ENCODE measurements at regions not wholly inside any gene's neighbourhood (a gene's known extent, or its start where the extent isn't known, plus 50 kb on each side); places are given as distances from the start of the nearest gene placed in this dataset.

GRCh38 chr4:130510661-130511060 lies 1414.7 kb downstream of the C4orf33 start:
- TF ChIP-seq EZH2 (IDR thresholded peaks at IDR 0.05; ENCODE audit: insufficient read depth, poor library complexity, severe bottlenecking) = no peak
- no peak for TF ChIP-seq EZH2phosphoT487 (IDR thresholded peaks at IDR 0.05; ENCODE audit: insufficient read depth, low read depth)

All from GM23248 (cell line).